ENCODE measurements at regions not wholly inside any gene's neighbourhood (a gene's known extent, or its start where the extent isn't known, plus 50 kb on each side); places are given as distances from the start of the nearest gene placed in this dataset.

- TF ChIP-seq CTCF (IDR thresholded peaks at IDR 0.05) (no peak), EP300 (IDR thresholded peaks at IDR 0.05) (no peak)
Observed at GRCh38 chr6:113607821-113608545, 249.2 kb upstream of the MARCKS start.
